GM12875 (cell line): ENCODE measurements at regions not wholly inside any gene's neighbourhood (a gene's known extent, or its start where the extent isn't known, plus 50 kb on each side); places are given as distances from the start of the nearest gene placed in this dataset.

ENCODE experiments used
- H3K4me3 ChIP-seq: one replicate; pipeline ENCODE4 v1.5.1; 2011; ENCODE audit warnings: low read depth, low read length, control low read depth
- CTCF ChIP-seq: IDR thresholded peaks from 2 replicates; pipeline ENCODE4 v1.5.1; 2011; ENCODE audit warnings: low read depth, mild to moderate bottlenecking, control low read depth, inconsistent platforms, low read length, moderate library complexity, borderline replicate concordance; ENCODE audit not compliant: insufficient read depth

- H3K4me3 ChIP-seq = no peak overlapping the region
- TF ChIP-seq CTCF = no peak
Measured at GRCh38 chr14:71487941-71488340, 444.3 kb upstream of the RGS6 start.

DNA sequence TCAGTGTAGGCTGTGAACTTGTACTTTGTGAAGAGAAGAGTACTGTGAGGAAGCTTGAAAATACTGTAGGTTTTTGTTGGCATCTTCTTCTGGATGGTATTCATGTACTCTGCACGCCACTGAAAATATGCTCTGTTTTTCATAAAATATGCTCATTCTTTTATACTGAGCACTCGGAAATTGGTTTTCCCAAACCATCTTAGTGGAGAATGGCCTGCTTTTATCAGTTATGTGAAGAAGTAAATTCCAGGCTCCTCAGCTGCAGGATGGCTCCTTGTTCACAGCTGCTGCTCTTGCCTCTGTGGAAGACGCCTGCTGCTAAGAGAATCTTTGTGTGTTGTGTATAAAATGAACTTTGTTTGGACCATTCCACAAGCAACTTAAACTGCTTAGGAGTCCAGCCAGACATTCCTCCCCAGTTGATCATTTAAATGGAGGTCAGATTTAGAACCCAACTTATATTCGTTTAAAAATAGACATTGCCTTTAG, 443.5 kb upstream of the RGS6 start:
- H3K4me3 ChIP-seq = no peak overlapping the region
- no peak for TF ChIP-seq CTCF

DNA sequence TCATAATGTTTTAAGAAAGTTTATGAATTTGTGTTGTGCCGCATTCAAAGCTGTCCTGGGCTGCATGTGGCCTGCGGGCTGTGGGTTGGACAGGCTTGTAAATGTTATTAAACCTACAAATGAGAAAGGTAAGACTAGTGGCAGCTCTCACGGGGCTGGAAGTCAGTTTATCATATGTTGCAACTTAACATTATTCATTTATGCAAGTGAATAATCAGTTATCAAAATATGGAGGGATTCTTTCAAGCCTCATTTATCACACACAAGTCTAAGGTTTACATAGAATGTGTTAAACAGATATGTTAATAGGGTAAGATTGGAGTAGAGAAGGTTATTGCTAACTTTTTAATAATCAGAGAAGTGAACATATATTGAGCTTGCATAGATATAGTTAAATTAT, 442.5 kb upstream of the RGS6 start:
- H3K4me3 ChIP-seq = no peak overlapping the region
- TF ChIP-seq CTCF = no peak

- TF ChIP-seq CTCF = no peak
- no peak overlapping the region for H3K4me3 ChIP-seq
Measured at GRCh38 chr14:71491931-71492330, 440.3 kb upstream of the RGS6 start.

GRCh38 chr14:71492346-71492745, 439.9 kb upstream of the RGS6 start:
- no peak for TF ChIP-seq CTCF
- no peak overlapping the region for H3K4me3 ChIP-seq

DNA sequence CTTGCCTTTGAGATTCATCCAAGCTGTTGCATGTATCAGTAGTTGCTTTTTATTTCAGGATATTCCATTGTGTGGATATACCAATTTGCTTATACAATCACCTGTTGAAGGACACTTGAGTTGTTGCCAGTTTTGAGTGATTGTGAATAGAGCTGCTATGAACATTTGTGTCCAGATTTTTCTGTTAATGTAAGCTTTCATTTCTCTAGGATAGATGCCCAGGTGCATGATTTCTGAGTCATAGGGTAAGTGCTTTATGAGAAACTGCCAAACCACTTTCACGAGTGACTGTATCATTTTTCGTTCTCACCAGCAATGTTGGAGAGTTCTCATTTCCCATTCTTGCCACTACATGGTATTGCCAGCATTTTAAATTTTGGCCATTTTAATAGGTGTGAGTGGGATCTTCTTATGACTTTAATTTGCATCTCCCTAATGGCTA, 434.6 kb upstream of the RGS6 start:
- TF ChIP-seq CTCF = no peak
- no peak overlapping the region for H3K4me3 ChIP-seq

DNA sequence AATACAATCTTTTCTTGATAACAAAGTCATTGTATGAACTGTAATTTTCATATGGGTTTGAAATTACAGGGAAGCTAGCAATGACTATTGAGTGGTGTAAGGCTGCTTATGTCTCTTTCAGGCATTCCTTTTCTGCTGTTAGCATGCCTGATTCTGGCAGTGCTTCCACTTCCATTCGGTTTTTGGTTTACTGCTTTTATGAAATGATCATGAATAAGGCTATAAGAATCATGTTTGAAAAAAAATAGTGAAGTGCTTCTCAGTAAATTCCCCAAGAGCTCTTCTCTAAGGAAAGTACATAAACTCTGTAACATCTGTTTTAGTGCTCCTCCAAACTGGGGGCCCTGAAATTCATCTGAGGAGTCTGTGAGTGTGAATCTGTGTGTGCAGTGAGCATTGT, 434.0 kb upstream of the RGS6 start:
- TF ChIP-seq CTCF = no peak
- H3K4me3 ChIP-seq = no peak overlapping the region
